ENCODE measurements at regions not wholly inside any gene's neighbourhood (a gene's known extent, or its start where the extent isn't known, plus 50 kb on each side); places are given as distances from the start of the nearest gene placed in this dataset.

- Mint-ChIP-seq H3K27ac (no peak overlapping the region), H3K27me3 (no peaks in the 10 kb centered on the region), H3K36me3 (ENCODE audit: low read depth) (no peaks in the 10 kb centered on the region), H3K4me3 (no peak overlapping the region), H3K9me3 (peaks cover 6% of the 10 kb centered on the region), H3K4me1 (ENCODE audit: low read depth) (no peaks in the 10 kb centered on the region)
- ATAC-seq (ENCODE audit: poor library complexity) = no peak
- Histone ChIP-seq H3K4me3 (ENCODE audit: low read length) (no peak overlapping the region), H3K4me1 (ENCODE audit: insufficient read depth, low read length) (no peaks in the 10 kb centered on the region), H3K27ac (ENCODE audit: low read depth in 1 of 2, low read length in 2 of 2) (no peak overlapping the region), H3K36me3 (ENCODE audit: insufficient read depth, low read length) (no peaks in the 10 kb centered on the region), H3K27me3 (ENCODE audit: control insufficient read depth in 1 of 2, insufficient read depth in 2 of 2, low read length in 2 of 2) (no peaks in the 10 kb centered on the region), H3K9me3 (ENCODE audit: control insufficient read depth in 1 of 2, insufficient read depth in 1 of 2, low read length in 2 of 2) (peaks cover 0 to 4% of the 10 kb centered on the region in 2 experiments)
- CTCF ChIA-PET = no interaction called here
- DNase-seq = no peak
- TF ChIP-seq CTCF (IDR thresholded peaks at IDR 0.05) = no peak
- intact Hi-C loops (cut with DNase I, micrococcal nuclease) = no loop called here
- POLR2A ChIA-PET = no interaction called here
Measured at GRCh38 chr4:133493776-133494175, 344.7 kb downstream of the PCDH10 start.

- intact Hi-C loops (cut with DNase I, micrococcal nuclease) = no loop called here
- H3K4me1 Mint-ChIP-seq (ENCODE audit: low read depth) = no peaks in the 10 kb centered on the region
- ChIA-PET POLR2A (no interaction called here), CTCF (no interaction called here)
- no peak for DNase-seq
- ATAC-seq (ENCODE audit: poor library complexity) = no peak
- Histone ChIP-seq H3K27me3 (ENCODE audit: control insufficient read depth in 1 of 2, insufficient read depth in 2 of 2, low read length in 2 of 2) (no peaks in the 10 kb centered on the region), H3K4me1 (ENCODE audit: insufficient read depth, low read length) (no peaks in the 10 kb centered on the region), H3K4me3 (ENCODE audit: low read length) (no peak overlapping the region), H3K9me3 (ENCODE audit: control insufficient read depth in 1 of 2, insufficient read depth in 1 of 2, low read length in 2 of 2) (peaks cover 0 to 4% of the 10 kb centered on the region in 2 experiments), H3K36me3 (ENCODE audit: insufficient read depth, low read length) (no peaks in the 10 kb centered on the region), H3K27ac (ENCODE audit: low read depth in 1 of 2, low read length in 2 of 2) (no peak overlapping the region)
- H3K27me3 Mint-ChIP-seq = no peaks in the 10 kb centered on the region
- H3K27ac Mint-ChIP-seq = no peak overlapping the region
- no peak overlapping the region for H3K4me3 Mint-ChIP-seq
- peaks cover 6% of the 10 kb centered on the region for H3K9me3 Mint-ChIP-seq
- no peaks in the 10 kb centered on the region for H3K36me3 Mint-ChIP-seq (ENCODE audit: low read depth)
- TF ChIP-seq CTCF (IDR thresholded peaks at IDR 0.05) = no peak
Measured at GRCh38 chr4:133493241-133493640, 344.1 kb downstream of the PCDH10 start.

- no peaks in the 10 kb centered on the region for H3K27me3 Mint-ChIP-seq
- no peak overlapping the region for H3K27ac ChIP-seq (ENCODE audit: low read depth in 1 of 2, low read length in 2 of 2)
- TF ChIP-seq CTCF (IDR thresholded peaks at IDR 0.05) = no peak
- no peak overlapping the region for H3K4me3 Mint-ChIP-seq
- ChIA-PET CTCF (no interaction called here), POLR2A (no interaction called here)
- intact Hi-C loops (cut with DNase I, micrococcal nuclease) = no loop called here
- no peak overlapping the region for H3K4me3 ChIP-seq (ENCODE audit: low read length)
- no peaks in the 10 kb centered on the region for H3K4me1 ChIP-seq (ENCODE audit: insufficient read depth, low read length)
- H3K27me3 ChIP-seq (ENCODE audit: control insufficient read depth in 1 of 2, insufficient read depth in 2 of 2, low read length in 2 of 2) = no peaks in the 10 kb centered on the region
- H3K27ac Mint-ChIP-seq = no peak overlapping the region
- no peaks in the 10 kb centered on the region for H3K36me3 Mint-ChIP-seq (ENCODE audit: low read depth)
- DNase-seq (no peak), ATAC-seq (ENCODE audit: poor library complexity) (no peak)
- peaks cover 0 to 3% of the 10 kb centered on the region in 2 experiments for H3K9me3 ChIP-seq (ENCODE audit: control insufficient read depth in 1 of 2, insufficient read depth in 1 of 2, low read length in 2 of 2)
- H3K4me1 Mint-ChIP-seq (ENCODE audit: low read depth) = no peaks in the 10 kb centered on the region
- H3K9me3 Mint-ChIP-seq = peaks cover 2% of the 10 kb centered on the region
- no peaks in the 10 kb centered on the region for H3K36me3 ChIP-seq (ENCODE audit: insufficient read depth, low read length)
Measured at GRCh38 chr4:133484287-133484686, 335.2 kb downstream of the PCDH10 start.
